ENCODE measurements at regions not wholly inside any gene's neighbourhood (a gene's known extent, or its start where the extent isn't known, plus 50 kb on each side); places are given as distances from the start of the nearest gene placed in this dataset.

DNA sequence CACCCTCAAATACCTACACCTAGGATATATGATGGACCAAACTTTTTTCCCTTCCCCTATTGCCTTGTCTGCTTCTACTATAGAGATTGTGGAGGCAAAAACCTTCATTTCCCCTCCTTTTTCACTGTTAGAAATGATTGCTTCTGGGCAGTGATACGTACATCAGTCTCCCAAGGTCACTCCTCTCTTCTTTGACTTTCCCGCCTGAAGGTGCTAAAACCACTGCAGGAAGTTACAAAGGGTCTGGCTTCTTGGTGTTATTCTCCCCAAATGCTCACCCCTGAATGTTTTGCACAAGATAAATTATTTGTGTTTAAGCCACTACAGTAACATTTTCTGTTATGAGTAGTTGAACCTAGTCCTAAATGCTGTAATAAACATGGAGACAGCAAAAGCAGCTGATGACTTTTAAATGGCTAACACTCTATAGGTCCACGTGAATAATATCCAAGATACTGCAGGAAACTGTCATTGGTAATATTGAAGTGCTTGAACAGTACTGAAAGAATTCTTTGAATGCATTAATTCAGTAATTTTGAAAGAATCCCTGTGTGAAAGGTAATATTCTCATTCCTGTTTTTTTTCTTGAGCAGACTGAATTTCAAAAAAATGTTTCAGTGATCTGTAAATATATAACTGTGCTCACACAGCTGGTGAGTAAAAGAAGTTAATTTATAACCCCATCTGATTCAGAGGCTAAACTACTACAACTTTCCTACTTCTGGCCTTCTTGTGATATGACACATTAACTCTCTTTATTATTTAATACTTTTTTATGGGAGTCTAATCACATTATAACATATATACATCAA, 865.1 kb downstream of the EFNB2 start:
- Histone ChIP-seq H3K36me3 (ENCODE audit: control insufficient read depth in 1 of 2, insufficient read depth in 2 of 2, low read length in 2 of 2) (no peaks in the 10 kb centered on the region), H3K4me1 (ENCODE audit: control insufficient read depth in 1 of 2, insufficient read depth in 2 of 2, low read length in 2 of 2) (no peaks in the 10 kb centered on the region), H3K27ac (ENCODE audit: low read length) (no peak overlapping the region), H3K27me3 (ENCODE audit: low read depth, low read length) (no peaks in the 10 kb centered on the region), H3K9me3 (ENCODE audit: control insufficient read depth in 1 of 2, low read length in 2 of 2) (no peaks in the 10 kb centered on the region), H3K4me3 (ENCODE audit: low read depth in 1 of 2, low read length in 2 of 2) (no peak overlapping the region)

DNA sequence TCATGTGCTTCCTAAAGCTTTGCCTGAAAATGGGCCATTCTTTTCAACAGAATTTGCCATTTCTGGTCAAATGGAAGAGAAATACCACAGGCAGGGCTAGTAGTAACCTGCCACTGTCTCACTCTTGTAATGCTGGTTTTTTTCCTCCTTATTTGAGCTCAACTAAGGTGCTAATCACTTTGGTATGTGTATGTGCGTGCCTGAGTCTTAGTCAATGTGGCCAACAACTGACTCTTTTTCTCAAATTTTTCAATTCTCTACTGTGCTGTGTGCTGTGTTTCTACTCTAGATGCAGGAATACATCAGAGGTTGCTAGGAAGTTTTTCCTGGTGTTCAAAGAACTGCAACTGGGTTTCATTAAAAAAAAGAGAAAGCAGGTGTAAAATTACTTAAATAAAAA, 870.2 kb downstream of the EFNB2 start:
- H3K36me3 ChIP-seq (ENCODE audit: control insufficient read depth in 1 of 2, insufficient read depth in 2 of 2, low read length in 2 of 2), result no peaks in the 10 kb centered on the region
- H3K9me3 ChIP-seq (ENCODE audit: control insufficient read depth in 1 of 2, low read length in 2 of 2), result no peaks in the 10 kb centered on the region
- no peak overlapping the region for H3K27ac ChIP-seq (ENCODE audit: low read length)
- H3K4me3 ChIP-seq (ENCODE audit: low read depth in 1 of 2, low read length in 2 of 2), result no peak overlapping the region
- H3K4me1 ChIP-seq (ENCODE audit: control insufficient read depth in 1 of 2, insufficient read depth in 2 of 2, low read length in 2 of 2), result no peaks in the 10 kb centered on the region
- H3K27me3 ChIP-seq (ENCODE audit: low read depth, low read length), result no peaks in the 10 kb centered on the region

DNA sequence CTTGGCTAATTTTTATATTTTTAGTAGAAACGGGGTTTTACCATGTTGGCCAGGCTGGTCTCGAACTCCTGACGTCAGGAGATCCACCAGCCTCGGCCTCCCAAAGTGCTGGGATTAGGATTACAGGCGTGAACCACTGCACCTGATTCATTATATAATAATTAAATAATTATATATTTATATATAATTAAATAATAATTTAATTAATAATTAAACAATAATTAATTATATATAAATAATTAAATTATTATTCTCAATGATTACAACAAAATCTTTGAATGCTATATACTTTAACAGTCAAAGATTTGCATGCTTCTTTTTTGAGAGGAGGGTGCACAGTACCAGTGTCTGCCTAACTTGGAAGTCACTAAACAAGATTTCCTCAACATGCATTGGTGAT, 872.3 kb downstream of the EFNB2 start:
- Histone ChIP-seq H3K4me1 (ENCODE audit: control insufficient read depth in 1 of 2, insufficient read depth in 2 of 2, low read length in 2 of 2) (no peaks in the 10 kb centered on the region), H3K27me3 (ENCODE audit: low read depth, low read length) (no peaks in the 10 kb centered on the region), H3K27ac (ENCODE audit: low read length) (no peak overlapping the region), H3K4me3 (ENCODE audit: low read depth in 1 of 2, low read length in 2 of 2) (no peak overlapping the region), H3K9me3 (ENCODE audit: control insufficient read depth in 1 of 2, low read length in 2 of 2) (no peaks in the 10 kb centered on the region), H3K36me3 (ENCODE audit: control insufficient read depth in 1 of 2, insufficient read depth in 2 of 2, low read length in 2 of 2) (no peaks in the 10 kb centered on the region)

DNA sequence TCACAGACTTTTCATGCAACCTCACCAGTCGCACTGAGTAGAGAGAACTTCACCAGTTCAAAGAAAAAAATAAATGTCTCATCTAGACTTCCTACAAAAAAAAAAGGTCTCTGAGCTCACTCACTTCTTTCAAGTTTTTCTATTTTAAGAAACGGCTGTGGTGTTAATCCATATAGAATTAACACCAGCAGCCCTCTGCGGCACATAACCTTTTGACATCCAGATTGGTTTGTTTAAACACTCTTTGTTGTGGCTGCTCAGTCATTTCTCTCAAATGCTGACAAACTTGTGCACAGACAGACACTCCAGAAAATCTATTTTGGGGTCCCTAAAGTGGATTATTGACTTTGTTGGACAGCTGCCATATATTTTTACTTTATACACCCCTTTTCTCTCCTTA, 874.9 kb downstream of the EFNB2 start:
- Histone ChIP-seq H3K4me1 (ENCODE audit: control insufficient read depth in 1 of 2, insufficient read depth in 2 of 2, low read length in 2 of 2) (no peaks in the 10 kb centered on the region), H3K36me3 (ENCODE audit: control insufficient read depth in 1 of 2, insufficient read depth in 2 of 2, low read length in 2 of 2) (no peaks in the 10 kb centered on the region), H3K27me3 (ENCODE audit: low read depth, low read length) (no peaks in the 10 kb centered on the region), H3K4me3 (ENCODE audit: low read depth in 1 of 2, low read length in 2 of 2) (no peak overlapping the region), H3K9me3 (ENCODE audit: control insufficient read depth in 1 of 2, low read length in 2 of 2) (no peaks in the 10 kb centered on the region), H3K27ac (ENCODE audit: low read length) (no peak overlapping the region)

DNA sequence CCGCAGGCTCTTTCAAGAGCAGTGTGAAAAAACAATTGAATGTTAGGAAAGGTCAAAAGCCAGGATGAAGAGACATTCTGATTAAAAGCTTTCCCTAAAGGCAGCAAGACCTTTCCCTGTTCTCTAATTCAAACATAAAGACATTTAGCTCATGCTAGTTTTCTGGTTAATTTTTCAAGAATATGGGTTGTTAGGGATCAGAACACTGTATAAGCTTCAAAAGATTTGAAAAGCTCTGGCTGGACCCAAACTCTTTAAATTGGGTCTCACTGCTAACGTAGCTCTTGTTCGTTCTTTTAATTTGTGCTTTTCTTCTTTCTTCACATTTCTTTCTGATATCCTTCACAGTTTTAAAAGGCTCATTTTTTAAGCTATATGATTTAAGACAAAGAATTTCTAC, 877.0 kb downstream of the EFNB2 start:
- H3K36me3 ChIP-seq (ENCODE audit: control insufficient read depth in 1 of 2, insufficient read depth in 2 of 2, low read length in 2 of 2), result no peaks in the 10 kb centered on the region
- no peak overlapping the region for H3K27ac ChIP-seq (ENCODE audit: low read length)
- H3K27me3 ChIP-seq (ENCODE audit: low read depth, low read length), result no peaks in the 10 kb centered on the region
- no peak overlapping the region for H3K4me3 ChIP-seq (ENCODE audit: low read depth in 1 of 2, low read length in 2 of 2)
- H3K4me1 ChIP-seq (ENCODE audit: control insufficient read depth in 1 of 2, insufficient read depth in 2 of 2, low read length in 2 of 2), result no peaks in the 10 kb centered on the region
- H3K9me3 ChIP-seq (ENCODE audit: control insufficient read depth in 1 of 2, low read length in 2 of 2), result no peaks in the 10 kb centered on the region

DNA sequence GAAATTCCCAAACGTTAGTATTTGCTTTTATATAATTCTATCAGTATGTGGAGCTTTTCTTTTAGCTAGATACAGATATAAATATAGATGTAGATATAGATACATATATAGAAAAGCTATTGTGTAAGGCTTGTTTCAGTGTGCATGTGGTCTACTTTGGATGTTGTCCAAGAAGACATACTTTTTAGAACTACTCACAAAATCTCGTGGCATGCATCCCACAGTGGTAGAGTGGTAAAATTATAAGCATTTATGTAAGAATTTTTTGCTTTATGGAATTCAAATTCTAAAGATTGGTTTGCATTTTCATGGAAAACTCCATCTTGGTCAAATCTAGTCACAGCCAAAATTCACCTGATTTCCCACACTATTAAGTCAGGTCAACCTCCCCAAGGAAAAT, 880.4 kb downstream of the EFNB2 start:
- Histone ChIP-seq H3K36me3 (ENCODE audit: control insufficient read depth in 1 of 2, insufficient read depth in 2 of 2, low read length in 2 of 2) (no peaks in the 10 kb centered on the region), H3K9me3 (ENCODE audit: control insufficient read depth in 1 of 2, low read length in 2 of 2) (peaks cover 0 to 4% of the 10 kb centered on the region in 2 donors), H3K4me1 (ENCODE audit: control insufficient read depth in 1 of 2, insufficient read depth in 2 of 2, low read length in 2 of 2) (no peaks in the 10 kb centered on the region), H3K27ac (ENCODE audit: low read length) (no peak overlapping the region), H3K27me3 (ENCODE audit: low read depth, low read length) (no peaks in the 10 kb centered on the region), H3K4me3 (ENCODE audit: low read depth in 1 of 2, low read length in 2 of 2) (no peak overlapping the region)

DNA sequence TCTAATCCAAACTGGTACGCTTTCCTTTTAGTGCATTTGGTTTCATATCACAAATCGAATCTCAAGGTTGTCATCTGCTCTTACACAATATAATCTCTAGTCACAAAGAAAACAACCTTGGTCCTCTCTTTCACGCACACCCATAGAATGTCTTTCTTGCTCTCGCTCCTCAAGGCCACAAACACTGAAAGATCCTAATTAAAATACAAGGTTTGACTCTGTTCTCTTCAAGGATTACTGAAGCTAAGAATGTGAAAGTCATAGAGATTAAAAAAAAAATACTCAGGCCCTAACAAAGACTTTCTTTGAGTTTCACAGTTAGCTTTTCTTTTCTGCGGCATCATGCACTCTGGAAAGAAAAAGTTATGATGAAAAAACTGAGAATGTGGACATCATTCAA, 891.5 kb downstream of the EFNB2 start:
- no peaks in the 10 kb centered on the region for H3K36me3 ChIP-seq (ENCODE audit: control insufficient read depth in 1 of 2, insufficient read depth in 2 of 2, low read length in 2 of 2)
- peaks cover 3 to 9% of the 10 kb centered on the region in 2 donors for H3K9me3 ChIP-seq (ENCODE audit: control insufficient read depth in 1 of 2, low read length in 2 of 2)
- no peak overlapping the region for H3K27ac ChIP-seq (ENCODE audit: low read length)
- H3K4me3 ChIP-seq (ENCODE audit: low read depth in 1 of 2, low read length in 2 of 2), result no peak overlapping the region
- H3K27me3 ChIP-seq (ENCODE audit: low read depth, low read length), result no peaks in the 10 kb centered on the region
- no peaks in the 10 kb centered on the region for H3K4me1 ChIP-seq (ENCODE audit: control insufficient read depth in 1 of 2, insufficient read depth in 2 of 2, low read length in 2 of 2)

DNA sequence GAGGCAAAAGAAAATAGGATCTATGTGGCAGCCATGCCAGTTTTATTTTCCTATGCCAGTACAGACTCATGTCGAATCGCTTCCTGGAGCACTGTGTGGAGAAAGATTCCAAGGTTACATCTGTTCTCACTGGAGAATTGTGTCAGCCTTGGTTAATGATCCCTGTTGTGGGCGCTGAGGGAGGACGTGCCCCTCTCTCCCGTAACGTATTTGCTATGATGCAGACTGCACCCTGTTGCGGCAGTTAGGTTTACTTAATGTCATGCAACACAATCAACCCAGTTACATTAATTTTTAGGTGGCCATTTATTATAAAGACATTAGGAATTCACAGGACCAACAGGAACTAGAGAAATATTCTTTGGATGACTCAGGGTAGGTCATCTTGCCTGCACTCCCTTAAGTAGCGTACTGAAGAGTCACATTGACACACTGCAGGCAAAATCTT, 892.9 kb downstream of the EFNB2 start:
- Histone ChIP-seq H3K4me1 (ENCODE audit: control insufficient read depth in 1 of 2, insufficient read depth in 2 of 2, low read length in 2 of 2) (no peaks in the 10 kb centered on the region), H3K4me3 (ENCODE audit: low read depth in 1 of 2, low read length in 2 of 2) (no peak overlapping the region), H3K9me3 (ENCODE audit: control insufficient read depth in 1 of 2, low read length in 2 of 2) (peaks cover 0 to 3% of the 10 kb centered on the region in 2 donors), H3K36me3 (ENCODE audit: control insufficient read depth in 1 of 2, insufficient read depth in 2 of 2, low read length in 2 of 2) (no peaks in the 10 kb centered on the region), H3K27ac (ENCODE audit: low read length) (no peak overlapping the region), H3K27me3 (ENCODE audit: low read depth, low read length) (no peaks in the 10 kb centered on the region)

DNA sequence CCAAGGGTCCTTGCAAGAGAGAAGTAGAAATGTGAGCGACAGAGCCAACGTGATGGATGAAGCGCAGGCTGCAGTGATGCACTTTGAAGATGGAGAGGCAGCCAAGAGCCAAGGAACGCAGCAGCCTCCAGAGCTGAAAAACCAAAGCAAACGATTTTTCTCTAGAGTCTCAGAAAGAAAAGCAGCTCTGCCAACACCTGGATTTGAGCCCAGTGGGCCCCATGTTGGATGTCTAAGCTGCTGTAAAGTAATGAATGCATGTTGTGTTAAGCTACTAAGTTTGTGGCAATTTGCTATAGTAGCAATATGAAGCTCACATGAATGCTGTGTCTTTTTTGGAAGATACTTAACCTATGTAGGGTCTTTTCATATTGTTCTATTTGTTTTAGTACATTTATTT, 894.3 kb downstream of the EFNB2 start:
- H3K4me3 ChIP-seq (ENCODE audit: low read depth in 1 of 2, low read length in 2 of 2), result no peak overlapping the region
- no peaks in the 10 kb centered on the region for H3K9me3 ChIP-seq (ENCODE audit: control insufficient read depth in 1 of 2, low read length in 2 of 2)
- H3K36me3 ChIP-seq (ENCODE audit: control insufficient read depth in 1 of 2, insufficient read depth in 2 of 2, low read length in 2 of 2), result no peaks in the 10 kb centered on the region
- no peaks in the 10 kb centered on the region for H3K4me1 ChIP-seq (ENCODE audit: control insufficient read depth in 1 of 2, insufficient read depth in 2 of 2, low read length in 2 of 2)
- H3K27ac ChIP-seq (ENCODE audit: low read length), result no peak overlapping the region
- no peaks in the 10 kb centered on the region for H3K27me3 ChIP-seq (ENCODE audit: low read depth, low read length)

DNA sequence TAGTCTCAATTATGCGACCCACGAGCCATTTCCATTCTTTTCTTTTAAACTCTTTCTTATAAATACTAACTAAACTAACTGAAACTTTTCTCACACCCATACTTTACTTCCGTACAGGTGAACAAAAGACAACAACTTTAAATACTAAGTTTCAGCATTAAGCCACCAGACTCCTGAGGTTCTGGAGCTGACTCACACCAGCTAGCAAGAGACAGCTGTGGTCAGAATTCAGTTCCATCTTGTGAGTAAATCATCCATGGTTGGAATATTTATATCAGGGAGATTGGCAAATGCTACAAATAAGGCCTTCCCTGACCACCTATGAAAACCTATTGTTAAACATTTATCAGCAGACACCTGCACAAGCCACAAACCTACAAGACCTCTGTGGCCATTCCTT, 897.0 kb downstream of the EFNB2 start:
- no peaks in the 10 kb centered on the region for H3K36me3 ChIP-seq (ENCODE audit: control insufficient read depth in 1 of 2, insufficient read depth in 2 of 2, low read length in 2 of 2)
- H3K4me3 ChIP-seq (ENCODE audit: low read depth in 1 of 2, low read length in 2 of 2), result no peak overlapping the region
- H3K27ac ChIP-seq (ENCODE audit: low read length), result no peak overlapping the region
- H3K4me1 ChIP-seq (ENCODE audit: control insufficient read depth in 1 of 2, insufficient read depth in 2 of 2, low read length in 2 of 2), result no peaks in the 10 kb centered on the region
- H3K9me3 ChIP-seq (ENCODE audit: control insufficient read depth in 1 of 2, low read length in 2 of 2), result no peaks in the 10 kb centered on the region
- no peaks in the 10 kb centered on the region for H3K27me3 ChIP-seq (ENCODE audit: low read depth, low read length)

DNA sequence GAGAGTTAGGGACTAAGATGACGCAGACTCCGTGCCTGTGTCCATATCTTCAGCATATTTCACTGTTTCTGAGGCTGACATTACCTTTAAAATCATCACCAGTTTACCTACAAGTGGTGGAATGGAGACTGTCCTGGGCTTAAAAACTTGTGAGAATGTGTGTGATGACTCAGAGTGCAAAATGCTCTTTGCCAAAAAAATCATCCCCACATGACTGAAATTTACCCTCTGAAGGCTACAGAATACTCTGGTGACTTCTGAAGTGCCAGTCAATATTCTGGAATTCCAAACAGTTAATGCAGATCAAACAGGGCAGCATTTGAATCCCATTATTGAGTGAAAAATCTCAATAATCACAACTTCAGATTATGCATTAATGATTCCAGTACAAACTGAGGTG, 901.4 kb downstream of the EFNB2 start:
- Histone ChIP-seq H3K4me3 (ENCODE audit: low read depth in 1 of 2, low read length in 2 of 2) (no peak overlapping the region), H3K27ac (ENCODE audit: low read length) (no peak overlapping the region), H3K36me3 (ENCODE audit: control insufficient read depth in 1 of 2, insufficient read depth in 2 of 2, low read length in 2 of 2) (no peaks in the 10 kb centered on the region), H3K9me3 (ENCODE audit: control insufficient read depth in 1 of 2, low read length in 2 of 2) (no peaks in the 10 kb centered on the region), H3K27me3 (ENCODE audit: low read depth, low read length) (no peaks in the 10 kb centered on the region), H3K4me1 (ENCODE audit: control insufficient read depth in 1 of 2, insufficient read depth in 2 of 2, low read length in 2 of 2) (no peaks in the 10 kb centered on the region)

DNA sequence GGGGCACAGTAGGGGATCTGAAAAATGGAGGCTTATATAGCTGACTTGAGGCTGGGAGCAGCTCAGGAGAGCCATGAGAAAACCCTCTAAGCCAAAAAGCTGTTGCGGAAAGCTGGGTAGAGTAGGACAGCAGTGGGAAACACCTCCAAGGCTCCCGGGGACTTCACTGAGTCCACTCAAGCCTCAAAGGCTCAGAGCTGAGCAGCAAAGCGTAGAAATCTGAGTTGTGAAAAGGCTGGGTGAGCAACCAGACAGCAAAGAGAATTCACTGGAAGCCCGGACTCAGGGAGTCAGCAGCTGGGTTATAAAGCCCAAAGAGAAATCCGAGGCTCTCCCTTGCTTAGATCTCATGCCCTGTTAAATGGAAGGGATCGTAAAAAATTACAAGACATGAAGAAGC, 905.0 kb downstream of the EFNB2 start:
- Histone ChIP-seq H3K9me3 (ENCODE audit: control insufficient read depth in 1 of 2, low read length in 2 of 2) (no peaks in the 10 kb centered on the region), H3K4me1 (ENCODE audit: control insufficient read depth in 1 of 2, insufficient read depth in 2 of 2, low read length in 2 of 2) (no peaks in the 10 kb centered on the region), H3K27ac (ENCODE audit: low read length) (no peak overlapping the region), H3K36me3 (ENCODE audit: control insufficient read depth in 1 of 2, insufficient read depth in 2 of 2, low read length in 2 of 2) (no peaks in the 10 kb centered on the region), H3K27me3 (ENCODE audit: low read depth, low read length) (no peaks in the 10 kb centered on the region), H3K4me3 (ENCODE audit: low read depth in 1 of 2, low read length in 2 of 2) (no peak overlapping the region)
